Thyroid gland (tissue), 4 donors: ENCODE measurements at regions not wholly inside any gene's neighbourhood (a gene's known extent, or its start where the extent isn't known, plus 50 kb on each side); places are given as distances from the start of the nearest gene placed in this dataset.

Experiments used
- POLR2A ChIP-seq, 2 donors: fragments of 450-650 bp; IDR thresholded peaks; one replicate each; pipeline ENCODE4 v1.6.1; 2017; ENCODE audit warnings: antibody characterized with exemption in 2 of 2, mild to moderate bottlenecking in 2 of 2, moderate library complexity in 1 of 2
- TF ChIP-seq, protein P1 (sequence below), 6 experiments: fragments of 200-600 bp in 3 of 6; fragments of 450-650 bp in 3 of 6; sonication (generic) in 3 of 6; IDR thresholded peaks; one replicate each; pipeline ENCODE4 v1.5.1; 2016 to 2019; ENCODE audit warnings: antibody characterized with exemption in 6 of 6, mild to moderate bottlenecking in 2 of 6, inconsistent platforms in 1 of 6, moderate library complexity in 1 of 6

DNA sequence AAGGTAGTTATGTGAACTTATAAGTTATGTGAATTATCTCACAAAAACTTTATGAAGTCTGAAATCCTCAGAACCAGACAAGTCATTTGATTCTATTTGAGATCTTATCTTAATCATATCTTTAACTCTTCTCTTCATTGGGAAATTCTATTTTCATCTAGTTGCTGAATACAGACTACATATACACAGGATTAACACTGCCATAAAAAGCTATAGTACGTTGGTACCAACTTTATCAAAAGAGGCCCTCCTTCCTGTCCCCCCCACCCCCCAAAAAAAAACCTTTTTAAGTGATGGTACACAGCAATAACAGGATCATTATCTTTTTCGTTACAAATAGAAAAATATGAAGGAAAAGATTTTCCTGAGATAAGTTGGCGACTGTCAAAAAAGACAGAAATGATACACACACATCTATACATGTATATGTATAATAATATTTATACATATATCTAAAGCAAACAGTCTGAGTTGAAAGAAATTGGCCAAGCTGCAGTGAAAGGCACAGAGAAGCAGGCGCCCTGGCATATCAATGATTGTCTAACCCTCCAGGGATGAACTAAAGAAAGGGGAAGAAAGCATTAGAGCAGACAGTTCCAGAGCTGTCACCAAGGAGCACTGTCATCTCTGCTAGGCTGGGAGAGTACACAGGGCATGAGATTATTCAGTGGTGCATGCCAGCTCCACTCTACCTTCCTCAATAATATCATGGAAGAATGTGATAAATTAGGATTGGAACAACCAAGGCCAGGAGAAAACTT is 116.7 kb downstream of the KLF12 start:
- TF ChIP-seq, protein P1, sequence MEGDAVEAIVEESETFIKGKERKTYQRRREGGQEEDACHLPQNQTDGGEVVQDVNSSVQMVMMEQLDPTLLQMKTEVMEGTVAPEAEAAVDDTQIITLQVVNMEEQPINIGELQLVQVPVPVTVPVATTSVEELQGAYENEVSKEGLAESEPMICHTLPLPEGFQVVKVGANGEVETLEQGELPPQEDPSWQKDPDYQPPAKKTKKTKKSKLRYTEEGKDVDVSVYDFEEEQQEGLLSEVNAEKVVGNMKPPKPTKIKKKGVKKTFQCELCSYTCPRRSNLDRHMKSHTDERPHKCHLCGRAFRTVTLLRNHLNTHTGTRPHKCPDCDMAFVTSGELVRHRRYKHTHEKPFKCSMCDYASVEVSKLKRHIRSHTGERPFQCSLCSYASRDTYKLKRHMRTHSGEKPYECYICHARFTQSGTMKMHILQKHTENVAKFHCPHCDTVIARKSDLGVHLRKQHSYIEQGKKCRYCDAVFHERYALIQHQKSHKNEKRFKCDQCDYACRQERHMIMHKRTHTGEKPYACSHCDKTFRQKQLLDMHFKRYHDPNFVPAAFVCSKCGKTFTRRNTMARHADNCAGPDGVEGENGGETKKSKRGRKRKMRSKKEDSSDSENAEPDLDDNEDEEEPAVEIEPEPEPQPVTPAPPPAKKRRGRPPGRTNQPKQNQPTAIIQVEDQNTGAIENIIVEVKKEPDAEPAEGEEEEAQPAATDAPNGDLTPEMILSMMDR (IDR thresholded peaks at IDR 0.05): no peak
- no peak for TF ChIP-seq POLR2A (IDR thresholded peaks at IDR 0.05)
